ENCODE measurements at regions not wholly inside any gene's neighbourhood (a gene's known extent, or its start where the extent isn't known, plus 50 kb on each side); places are given as distances from the start of the nearest gene placed in this dataset.

DNA sequence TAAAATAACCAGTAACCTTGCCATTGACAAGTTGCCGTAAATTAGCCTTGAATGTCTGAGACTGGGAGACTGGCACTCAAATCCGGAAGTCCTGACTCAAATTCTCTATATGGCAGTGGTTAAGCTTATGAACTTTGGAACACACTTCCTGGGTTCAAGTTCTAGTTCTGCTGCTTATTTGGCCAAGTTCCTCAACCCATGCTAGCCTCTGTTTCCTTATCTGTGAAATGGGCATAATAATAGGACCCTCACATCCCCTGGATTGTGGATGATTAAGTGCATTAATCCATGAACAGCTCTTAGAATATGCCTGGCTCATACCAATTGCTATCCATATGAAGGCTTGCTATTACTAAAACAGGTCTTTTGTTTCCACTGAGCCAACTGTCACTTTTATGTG, 311.5 kb downstream of the EDEM1 start:
- Histone ChIP-seq H3K9me3 (no peaks in the 10 kb centered on the region), H3K4me1 (no peaks in the 10 kb centered on the region), H3K27me3 (no peaks in the 10 kb centered on the region), H3K27ac (no peak overlapping the region), H3K36me3 (no peaks in the 10 kb centered on the region), H3K4me3 (no peak overlapping the region)
- no peak for DNase-seq
- TF ChIP-seq, protein P1, sequence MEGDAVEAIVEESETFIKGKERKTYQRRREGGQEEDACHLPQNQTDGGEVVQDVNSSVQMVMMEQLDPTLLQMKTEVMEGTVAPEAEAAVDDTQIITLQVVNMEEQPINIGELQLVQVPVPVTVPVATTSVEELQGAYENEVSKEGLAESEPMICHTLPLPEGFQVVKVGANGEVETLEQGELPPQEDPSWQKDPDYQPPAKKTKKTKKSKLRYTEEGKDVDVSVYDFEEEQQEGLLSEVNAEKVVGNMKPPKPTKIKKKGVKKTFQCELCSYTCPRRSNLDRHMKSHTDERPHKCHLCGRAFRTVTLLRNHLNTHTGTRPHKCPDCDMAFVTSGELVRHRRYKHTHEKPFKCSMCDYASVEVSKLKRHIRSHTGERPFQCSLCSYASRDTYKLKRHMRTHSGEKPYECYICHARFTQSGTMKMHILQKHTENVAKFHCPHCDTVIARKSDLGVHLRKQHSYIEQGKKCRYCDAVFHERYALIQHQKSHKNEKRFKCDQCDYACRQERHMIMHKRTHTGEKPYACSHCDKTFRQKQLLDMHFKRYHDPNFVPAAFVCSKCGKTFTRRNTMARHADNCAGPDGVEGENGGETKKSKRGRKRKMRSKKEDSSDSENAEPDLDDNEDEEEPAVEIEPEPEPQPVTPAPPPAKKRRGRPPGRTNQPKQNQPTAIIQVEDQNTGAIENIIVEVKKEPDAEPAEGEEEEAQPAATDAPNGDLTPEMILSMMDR (IDR thresholded peaks at IDR 0.05) = no peak
- TF ChIP-seq EP300 (IDR thresholded peaks at IDR 0.05) = no peak
- TF ChIP-seq POLR2A (IDR thresholded peaks at IDR 0.05) = no peak
- no peak for TF ChIP-seq POLR2AphosphoS5 (IDR thresholded peaks at IDR 0.05)
- intact Hi-C loops (cut with DNase I) = no loop called here
- WGBS, 2 donors = 73 to 95% methylated on average over 2 of the region's 2 CpGs

DNA sequence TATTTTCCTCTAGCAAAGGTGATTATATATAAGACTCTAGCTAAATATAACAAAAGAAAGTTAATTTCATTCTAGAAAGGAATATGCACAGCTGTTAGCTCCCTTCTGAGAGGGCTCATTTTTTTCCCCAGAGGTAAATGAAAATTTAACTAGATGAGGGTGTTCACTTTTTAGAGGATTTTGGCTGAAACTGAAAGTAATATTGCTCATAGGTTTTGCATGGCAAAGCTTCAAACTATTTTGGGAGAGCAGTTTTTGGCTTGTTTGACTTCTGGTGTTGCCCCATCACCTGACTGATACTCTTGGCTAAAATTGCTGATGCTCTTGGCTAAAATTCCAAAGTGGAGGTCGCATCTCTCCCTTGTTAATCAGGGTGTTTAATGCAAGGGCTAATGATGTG, 311.9 kb downstream of the EDEM1 start:
- no peak overlapping the region for H3K4me3 ChIP-seq
- no peaks in the 10 kb centered on the region for H3K36me3 ChIP-seq
- H3K27ac ChIP-seq = no peak overlapping the region
- 71 to 82% methylated on average over 1 of the region's 1 CpG for WGBS, 2 donors
- intact Hi-C loops (cut with DNase I) = no loop called here
- DNase-seq = no peak
- TF ChIP-seq EP300 (IDR thresholded peaks at IDR 0.05) = no peak
- no peak for TF ChIP-seq POLR2AphosphoS5 (IDR thresholded peaks at IDR 0.05)
- no peak for TF ChIP-seq POLR2A (IDR thresholded peaks at IDR 0.05)
- H3K4me1 ChIP-seq = no peaks in the 10 kb centered on the region
- H3K27me3 ChIP-seq = no peaks in the 10 kb centered on the region
- no peaks in the 10 kb centered on the region for H3K9me3 ChIP-seq

DNA sequence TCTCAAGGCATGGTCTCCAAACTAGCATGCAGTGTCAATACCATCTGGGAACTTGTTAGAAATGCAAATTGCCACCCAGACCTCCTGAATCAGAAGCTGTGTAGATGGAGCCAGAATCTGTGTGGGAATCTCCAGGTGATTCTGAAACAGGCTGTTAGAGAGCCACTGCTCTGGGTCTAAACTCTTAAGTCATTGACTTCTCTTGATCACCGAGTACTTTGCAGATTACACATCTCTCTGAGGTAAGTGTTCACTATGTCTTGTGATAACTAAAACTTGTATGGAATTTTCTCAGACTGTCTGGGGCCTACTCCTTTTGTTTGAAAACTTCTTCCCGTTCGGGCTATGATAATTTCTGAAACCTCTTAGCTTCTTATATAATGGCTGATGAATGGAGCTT, 315.6 kb downstream of the EDEM1 start:
- TF ChIP-seq POLR2A (IDR thresholded peaks at IDR 0.05) (no peak), POLR2AphosphoS5 (IDR thresholded peaks at IDR 0.05) (no peak)
- TF ChIP-seq, protein P1 (IDR thresholded peaks at IDR 0.05) = no peak
- Histone ChIP-seq H3K4me1 (no peaks in the 10 kb centered on the region), H3K9me3 (peaks cover 0 to under 1% (median 0%) of the 10 kb centered on the region in 4 donors), H3K36me3 (no peaks in the 10 kb centered on the region), H3K27me3 (no peaks in the 10 kb centered on the region), H3K27ac (no peak overlapping the region), H3K4me3 (no peak overlapping the region)
- DNase-seq = no peak
- 93 to 96% methylated on average over 3 of the region's 3 CpGs for WGBS, 2 donors
- intact Hi-C loops (cut with DNase I) = no loop called here

DNA sequence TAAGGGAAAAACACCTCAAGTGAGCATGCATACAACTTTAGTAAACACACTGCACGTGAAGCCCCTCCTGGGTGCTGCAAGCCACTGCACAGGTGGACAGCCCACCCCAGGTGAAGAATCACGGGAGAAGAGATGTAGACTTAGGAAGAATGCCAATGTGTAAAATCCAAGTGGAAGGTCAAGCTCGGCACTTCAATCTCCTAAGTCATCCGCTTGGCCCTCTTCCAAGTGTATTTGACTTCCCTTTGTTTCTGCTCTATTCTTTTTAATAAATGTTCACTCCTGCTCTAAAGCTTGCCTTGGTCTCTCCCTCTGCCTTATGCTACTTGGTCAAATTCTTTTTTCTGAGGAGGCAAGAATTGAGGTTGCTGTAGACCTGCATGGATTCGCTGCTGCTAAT, 316.6 kb downstream of the EDEM1 start:
- Histone ChIP-seq H3K27me3 (no peaks in the 10 kb centered on the region), H3K36me3 (no peaks in the 10 kb centered on the region), H3K9me3 (peaks cover 0 to 9% (median 0%) of the 10 kb centered on the region in 4 donors), H3K4me1 (no peaks in the 10 kb centered on the region), H3K4me3 (no peak overlapping the region), H3K27ac (no peak overlapping the region)
- intact Hi-C loops (cut with DNase I) = no loop called here
- WGBS, 2 donors = 54 to 78% methylated on average over 5 of the region's 5 CpGs
- DNase-seq = no peak
- TF ChIP-seq EP300 (IDR thresholded peaks at IDR 0.05) (no peak), POLR2AphosphoS5 (IDR thresholded peaks at IDR 0.05) (no peak), POLR2A (IDR thresholded peaks at IDR 0.05) (no peak)
- TF ChIP-seq, protein P1 (IDR thresholded peaks at IDR 0.05) = no peak

DNA sequence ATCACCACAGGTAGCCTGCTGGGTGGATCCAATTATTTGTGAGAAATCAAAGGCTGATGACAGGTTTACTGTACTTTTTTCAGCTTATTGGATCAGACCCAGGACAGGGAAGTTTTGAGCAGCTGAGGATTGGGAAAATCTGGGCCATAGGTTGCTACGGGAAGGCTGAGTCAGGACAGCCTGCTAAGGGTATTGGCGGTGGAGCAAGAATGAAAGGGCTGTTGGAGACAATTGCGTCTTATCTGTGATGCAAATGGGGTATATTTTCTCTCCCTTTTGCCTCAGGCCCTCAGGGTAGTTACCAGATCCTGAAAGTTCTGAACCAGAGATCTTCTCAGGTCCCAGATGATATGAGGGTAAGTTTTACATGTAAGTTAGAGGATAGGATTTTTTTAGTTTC, 317.7 kb downstream of the EDEM1 start:
- 91 to 96% methylated on average over 3 of the region's 3 CpGs for WGBS, 2 donors
- no peaks in the 10 kb centered on the region for H3K27me3 ChIP-seq
- H3K36me3 ChIP-seq = no peaks in the 10 kb centered on the region
- intact Hi-C loops (cut with DNase I) = no loop called here
- no peak for DNase-seq
- H3K9me3 ChIP-seq = peaks cover 0 to 18% (median 0%) of the 10 kb centered on the region in 4 donors
- no peak overlapping the region for H3K27ac ChIP-seq
- H3K4me3 ChIP-seq = no peak overlapping the region
- TF ChIP-seq POLR2AphosphoS5 (IDR thresholded peaks at IDR 0.05) (no peak), POLR2A (IDR thresholded peaks at IDR 0.05) (no peak), EP300 (IDR thresholded peaks at IDR 0.05) (no peak)
- TF ChIP-seq, protein P1 (IDR thresholded peaks at IDR 0.05) = no peak
- H3K4me1 ChIP-seq = no peaks in the 10 kb centered on the region
